ENCODE measurements at regions not wholly inside any gene's neighbourhood (a gene's known extent, or its start where the extent isn't known, plus 50 kb on each side); places are given as distances from the start of the nearest gene placed in this dataset.

DNA sequence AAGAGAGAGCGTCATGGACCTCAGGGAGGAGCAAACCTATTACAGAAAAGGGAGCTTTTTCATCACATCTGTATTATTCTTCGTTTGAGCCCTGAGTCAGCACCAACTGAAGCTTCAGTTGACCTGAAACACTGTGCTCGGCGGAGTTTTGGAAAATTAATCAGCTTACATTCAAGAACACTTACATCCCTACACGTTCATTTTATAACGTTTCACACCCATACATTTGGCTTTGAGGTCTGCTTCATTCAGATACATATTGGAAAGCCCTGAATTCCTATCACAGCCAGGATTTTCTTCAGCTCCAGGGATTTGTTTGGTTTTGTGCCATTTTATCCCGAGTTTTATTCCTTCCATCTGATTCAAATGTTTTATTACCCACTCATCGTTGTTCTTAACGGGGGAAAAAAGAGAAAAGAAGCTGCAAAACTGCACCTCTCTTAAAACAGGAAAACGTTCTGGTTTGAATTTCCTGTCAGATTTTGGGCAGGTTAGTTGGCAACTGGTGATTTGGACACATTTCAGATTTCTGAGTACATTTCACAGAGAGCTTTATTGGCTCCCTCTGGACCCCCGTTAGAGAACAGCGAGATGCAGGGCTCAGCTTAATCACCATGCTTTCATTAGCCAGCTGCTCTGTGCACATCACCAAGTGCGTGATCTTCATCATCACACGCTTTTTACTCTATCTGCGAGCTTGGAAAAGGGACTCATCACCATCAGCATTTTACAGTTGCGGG is 88.8 kb downstream of the CDC42EP3 start:
- ATAC-seq, result peak in 2 of 4 donors; percentile 29 to 40
- intact Hi-C loops (cut with DNase I), result no loop called here
- TF ChIP-seq, protein P1, sequence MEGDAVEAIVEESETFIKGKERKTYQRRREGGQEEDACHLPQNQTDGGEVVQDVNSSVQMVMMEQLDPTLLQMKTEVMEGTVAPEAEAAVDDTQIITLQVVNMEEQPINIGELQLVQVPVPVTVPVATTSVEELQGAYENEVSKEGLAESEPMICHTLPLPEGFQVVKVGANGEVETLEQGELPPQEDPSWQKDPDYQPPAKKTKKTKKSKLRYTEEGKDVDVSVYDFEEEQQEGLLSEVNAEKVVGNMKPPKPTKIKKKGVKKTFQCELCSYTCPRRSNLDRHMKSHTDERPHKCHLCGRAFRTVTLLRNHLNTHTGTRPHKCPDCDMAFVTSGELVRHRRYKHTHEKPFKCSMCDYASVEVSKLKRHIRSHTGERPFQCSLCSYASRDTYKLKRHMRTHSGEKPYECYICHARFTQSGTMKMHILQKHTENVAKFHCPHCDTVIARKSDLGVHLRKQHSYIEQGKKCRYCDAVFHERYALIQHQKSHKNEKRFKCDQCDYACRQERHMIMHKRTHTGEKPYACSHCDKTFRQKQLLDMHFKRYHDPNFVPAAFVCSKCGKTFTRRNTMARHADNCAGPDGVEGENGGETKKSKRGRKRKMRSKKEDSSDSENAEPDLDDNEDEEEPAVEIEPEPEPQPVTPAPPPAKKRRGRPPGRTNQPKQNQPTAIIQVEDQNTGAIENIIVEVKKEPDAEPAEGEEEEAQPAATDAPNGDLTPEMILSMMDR (IDR thresholded peaks at IDR 0.05), result no peak
- Histone ChIP-seq H3K9me3 (no peaks in the 10 kb centered on the region), H3K27ac (no peak overlapping the region), H3K4me1 (peaks cover 24% of the 10 kb centered on the region), H3K27me3 (ENCODE audit: insufficient read depth in 3 of 3, low read length in 2 of 3) (no peaks in the 10 kb centered on the region), H3K4me3 (no peak overlapping the region), H3K36me3 (ENCODE audit: insufficient read depth in 1 of 2, low read depth in 1 of 2) (no peaks in the 10 kb centered on the region)
- DNase-seq, result no peak
- WGBS, 3 donors, result 31 to 49% (median 34%) methylated on average over 16 of the region's 16 CpGs

DNA sequence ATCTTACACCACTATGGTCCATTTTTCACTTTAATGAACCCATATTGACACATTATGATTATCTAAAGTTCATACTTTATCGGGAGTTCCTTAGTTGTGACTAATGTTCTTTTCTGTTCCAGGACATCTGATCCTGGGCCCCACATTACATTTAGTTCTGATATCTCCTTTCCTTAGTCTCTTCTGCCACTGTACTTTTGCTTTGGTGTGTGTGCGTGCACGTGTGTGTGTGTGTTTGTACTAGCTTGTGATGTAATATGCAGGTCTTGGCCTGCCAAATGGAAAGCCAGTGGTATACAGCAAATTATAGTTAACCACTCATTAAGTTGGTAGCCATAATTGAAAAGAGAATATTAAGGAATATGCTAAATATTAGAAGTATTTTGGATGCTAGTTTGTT is 88.0 kb downstream of the CDC42EP3 start:
- 43 to 69% (median 56%) methylated on average over 3 of the region's 3 CpGs for WGBS, 3 donors
- no peaks in the 10 kb centered on the region for H3K9me3 ChIP-seq
- H3K4me1 ChIP-seq, result peaks cover 24% of the 10 kb centered on the region
- H3K36me3 ChIP-seq (ENCODE audit: insufficient read depth in 1 of 2, low read depth in 1 of 2), result no peaks in the 10 kb centered on the region
- ATAC-seq (no peak), DNase-seq (no peak)
- no peak overlapping the region for H3K4me3 ChIP-seq
- no peaks in the 10 kb centered on the region for H3K27me3 ChIP-seq (ENCODE audit: insufficient read depth in 3 of 3, low read length in 2 of 3)
- intact Hi-C loops (cut with DNase I), result no loop called here
- H3K27ac ChIP-seq, result no peak overlapping the region
- TF ChIP-seq, protein P1 (IDR thresholded peaks at IDR 0.05), result no peak

DNA sequence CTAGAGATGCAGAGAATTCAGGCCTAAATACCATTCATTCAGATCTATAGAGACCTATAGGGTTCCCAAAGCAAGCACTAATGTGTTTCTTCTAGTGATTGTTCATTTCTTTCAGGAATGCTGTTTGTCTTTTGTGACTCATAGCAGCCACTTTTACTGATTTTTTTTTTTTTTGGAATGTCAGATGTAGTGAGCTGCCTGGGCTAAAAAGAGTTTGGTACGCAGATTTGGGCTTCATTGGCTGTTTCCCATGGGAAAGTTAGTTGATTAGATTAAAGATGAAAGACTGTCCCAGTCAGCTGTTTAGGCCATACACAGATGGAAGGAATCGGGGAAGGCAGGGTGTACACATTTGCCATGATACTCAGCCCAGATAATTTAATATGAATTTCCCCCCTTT is 87.6 kb downstream of the CDC42EP3 start:
- no peak overlapping the region for H3K4me3 ChIP-seq
- intact Hi-C loops (cut with DNase I), result no loop called here
- H3K27me3 ChIP-seq (ENCODE audit: insufficient read depth in 3 of 3, low read length in 2 of 3), result no peaks in the 10 kb centered on the region
- ATAC-seq, result no peak
- DNase-seq, result no peak
- H3K4me1 ChIP-seq, result peaks cover 29% of the 10 kb centered on the region
- no peaks in the 10 kb centered on the region for H3K9me3 ChIP-seq
- H3K27ac ChIP-seq, result no peak overlapping the region
- 79 to 86% (median 81%) methylated on average over 2 of the region's 2 CpGs for WGBS, 3 donors
- TF ChIP-seq, protein P1 (IDR thresholded peaks at IDR 0.05), result no peak
- no peaks in the 10 kb centered on the region for H3K36me3 ChIP-seq (ENCODE audit: insufficient read depth in 1 of 2, low read depth in 1 of 2)

DNA sequence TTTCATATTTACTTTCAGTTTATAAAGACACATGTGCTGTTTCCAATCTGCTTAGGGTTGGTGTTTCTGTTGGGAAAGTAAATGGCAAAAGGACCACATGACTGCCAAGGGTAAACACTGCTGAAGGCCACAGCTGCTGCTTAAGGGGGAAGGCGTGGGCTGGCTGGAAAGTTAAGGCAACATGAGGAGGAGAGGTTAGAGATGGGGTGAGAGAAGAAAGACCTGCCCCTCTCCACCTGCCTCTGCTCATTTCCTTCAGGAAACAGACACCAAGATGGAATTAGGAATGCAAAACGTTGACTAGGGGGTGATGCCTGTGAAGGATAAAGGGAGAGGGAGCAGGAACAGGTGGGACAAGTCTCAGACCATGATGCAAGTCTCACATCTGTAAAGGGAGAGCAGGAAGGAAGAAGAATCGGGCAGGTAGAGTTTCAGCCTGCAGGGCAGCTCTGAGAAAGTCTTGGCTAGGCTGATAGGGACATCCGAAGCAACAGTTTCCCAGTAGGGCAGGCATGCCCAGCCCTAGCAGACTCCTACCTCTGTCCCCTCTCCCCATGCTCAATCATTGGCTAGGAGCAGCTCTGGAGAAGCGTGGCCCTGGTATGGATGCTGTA is 86.0 kb downstream of the CDC42EP3 start:
- H3K27ac ChIP-seq, result peak overlapping the region; percentile 84
- H3K27me3 ChIP-seq (ENCODE audit: insufficient read depth in 3 of 3, low read length in 2 of 3), result no peaks in the 10 kb centered on the region
- ATAC-seq, result peak in 1 of 4 donors; percentile 10
- peaks cover 40% of the 10 kb centered on the region for H3K4me1 ChIP-seq
- intact Hi-C loops (cut with DNase I), result loop anchor here (5.0 kb wide), 2 partner anchors 78 to 87 kb away; partner anchors contain the start of gene CDC42EP3 (in 1 of the 2)
- DNase-seq, result no peak
- TF ChIP-seq, protein P1 (IDR thresholded peaks at IDR 0.05), result no peak
- no peak overlapping the region for H3K4me3 ChIP-seq
- no peaks in the 10 kb centered on the region for H3K9me3 ChIP-seq
- 52 to 72% (median 55%) methylated on average over 5 of the region's 5 CpGs for WGBS, 3 donors
- no peaks in the 10 kb centered on the region for H3K36me3 ChIP-seq (ENCODE audit: insufficient read depth in 1 of 2, low read depth in 1 of 2)

Measured in psoas muscle (tissue), 7 donors.